MCF 10A (cell line): ENCODE measurements at regions not wholly inside any gene's neighbourhood (a gene's known extent, or its start where the extent isn't known, plus 50 kb on each side); places are given as distances from the start of the nearest gene placed in this dataset.

ENCODE experiments used
- BruUV-seq: library from RNA; stranded (reverse); fragments of 400-500 nt; replicated peaks from 2 replicates; lab custom pipeline; 2021; lab: Mats Ljungman, UMichigan
- CTCF ChIA-PET: fragments of 300-600 bp; sonication (Branson Sonifier 250); formaldehyde crosslinking; extraction: SDS; loops from one replicate; lab custom pipeline; 2021; ENCODE audit warnings: antibody characterized with exemption, inconsistent platforms; lab: Yijun Ruan, JAX
- POLR2A ChIA-PET: fragments of 300-600, 350-650 bp; sonication (Branson Sonifier 250); formaldehyde crosslinking; extraction: SDS; loops from one replicate; lab custom pipeline; 2020; ENCODE audit warnings: antibody characterized with exemption, inconsistent platforms; lab: Yijun Ruan, JAX
- DNase-seq: peaks from one replicate; pipeline ENCODE4 v3.0.0-alpha.2; 2018; ENCODE audit not compliant: unreplicated experiment
- H3K27ac Mint-ChIP-seq: one replicate; pipeline ENCODE4 v1.8.0; 2022; ENCODE audit warnings: mild to moderate bottlenecking, low read depth, mixed read lengths; ENCODE audit not compliant: unreplicated experiment
- H3K27me3 Mint-ChIP-seq: one replicate; pipeline ENCODE4 v1.8.0; 2022; ENCODE audit warnings: mixed read lengths; ENCODE audit not compliant: insufficient read depth, unreplicated experiment
- H3K36me3 Mint-ChIP-seq: one replicate; pipeline ENCODE4 v1.8.0; 2022; ENCODE audit warnings: mild to moderate bottlenecking, moderate library complexity, mixed read lengths; ENCODE audit not compliant: insufficient read depth, unreplicated experiment
- H3K4me1 Mint-ChIP-seq: one replicate; pipeline ENCODE4 v1.8.0; 2022; ENCODE audit warnings: mixed read lengths; ENCODE audit not compliant: insufficient read depth, unreplicated experiment
- H3K4me3 Mint-ChIP-seq: one replicate; pipeline ENCODE4 v1.8.0; 2022; ENCODE audit warnings: mild to moderate bottlenecking, moderate library complexity, mixed read lengths; ENCODE audit not compliant: unreplicated experiment
- H3K9me3 Mint-ChIP-seq: one replicate; pipeline ENCODE4 v1.8.0; 2022; ENCODE audit warnings: mixed read lengths; ENCODE audit not compliant: unreplicated experiment
- CTCF ChIP-seq: fragments of 200-600 bp; IDR thresholded peaks from one replicate; pipeline ENCODE4 v1.8.0; 2022; ENCODE audit warnings: antibody characterized with exemption, mild to moderate bottlenecking; ENCODE audit not compliant: unreplicated experiment
- intact Hi-C: fragments of 100-400 bp; cut with micrococcal nuclease; formaldehyde crosslinking; loops from 2 replicates; pipeline ENCODE4 v1.14.1; 2022

- no peak for TF ChIP-seq CTCF
- intact Hi-C loops: no loop called here
- Mint-ChIP-seq H3K27me3 (peaks cover 33% of the 10 kb centered on the region), H3K36me3 (no peaks in the 10 kb centered on the region), H3K4me3 (no peak overlapping the region), H3K4me1 (no peaks in the 10 kb centered on the region), H3K27ac (no peak overlapping the region), H3K9me3 (peaks cover 7% of the 10 kb centered on the region)
- no peak for DNase-seq
- ChIA-PET POLR2A (no interaction called here), CTCF (no interaction called here)
- BruUV-seq: no TSS peak
Observed at GRCh38 chr1:65724151-65724550, 68.5 kb upstream of the PDE4B start.

GRCh38 chr1:65725064-65725463, 67.6 kb upstream of the PDE4B start:
- intact Hi-C loops: no loop called here
- Mint-ChIP-seq H3K27me3 (peaks cover 33% of the 10 kb centered on the region), H3K27ac (no peak overlapping the region), H3K9me3 (peaks cover 7% of the 10 kb centered on the region), H3K4me1 (no peaks in the 10 kb centered on the region), H3K4me3 (no peak overlapping the region), H3K36me3 (no peaks in the 10 kb centered on the region)
- no peak for DNase-seq
- no TSS peak for BruUV-seq
- POLR2A ChIA-PET: no interaction called here
- TF ChIP-seq CTCF: no peak
- CTCF ChIA-PET: no interaction called here

GRCh38 chr1:65728504-65728903, 64.2 kb upstream of the PDE4B start:
- no peak for TF ChIP-seq CTCF
- CTCF ChIA-PET: no interaction called here
- no TSS peak for BruUV-seq
- H3K36me3 Mint-ChIP-seq: no peaks in the 10 kb centered on the region
- H3K9me3 Mint-ChIP-seq: no peaks in the 10 kb centered on the region
- no peak for DNase-seq
- H3K4me3 Mint-ChIP-seq: no peak overlapping the region
- no peaks in the 10 kb centered on the region for H3K4me1 Mint-ChIP-seq
- intact Hi-C loops: no loop called here
- no peak overlapping the region for H3K27ac Mint-ChIP-seq
- peaks cover 33% of the 10 kb centered on the region for H3K27me3 Mint-ChIP-seq
- POLR2A ChIA-PET: no interaction called here

GRCh38 chr1:65729259-65729658, 63.4 kb upstream of the PDE4B start:
- no peak for DNase-seq
- CTCF ChIA-PET: no interaction called here
- H3K4me3 Mint-ChIP-seq: no peak overlapping the region
- no peaks in the 10 kb centered on the region for H3K9me3 Mint-ChIP-seq
- intact Hi-C loops: no loop called here
- BruUV-seq: no TSS peak
- H3K27me3 Mint-ChIP-seq: peaks cover 33% of the 10 kb centered on the region
- TF ChIP-seq CTCF: no peak
- POLR2A ChIA-PET: no interaction called here
- H3K36me3 Mint-ChIP-seq: no peaks in the 10 kb centered on the region
- no peaks in the 10 kb centered on the region for H3K4me1 Mint-ChIP-seq
- H3K27ac Mint-ChIP-seq: no peak overlapping the region
